Cortex of kidney (tissue), 1 donor: ENCODE measurements at regions not wholly inside any gene's neighbourhood (a gene's known extent, or its start where the extent isn't known, plus 50 kb on each side); places are given as distances from the start of the nearest gene placed in this dataset.

Source experiments
- DNase-seq: peaks from one replicate; lab custom pipeline; 2025; lab: John Stamatoyannopoulos, UW

GRCh38 chr13:21822029-21822428 is 151.2 kb downstream of the FGF9 start:
- no peak for DNase-seq

- no peak for DNase-seq
Measured at GRCh38 chr13:21823416-21823815, 152.5 kb downstream of the FGF9 start.

- no peak for DNase-seq
Measured at GRCh38 chr13:21823949-21824348, 153.1 kb downstream of the FGF9 start.

GRCh38 chr13:21825186-21825585 is 154.3 kb downstream of the FGF9 start:
- DNase-seq: no peak

GRCh38 chr13:21825801-21826200 is 154.9 kb downstream of the FGF9 start:
- no peak for DNase-seq

- DNase-seq: no peak
Measured at GRCh38 chr13:21826214-21827015, 155.5 kb downstream of the FGF9 start.

- DNase-seq: no peak
Measured at GRCh38 chr13:21831654-21832324, 160.9 kb downstream of the FGF9 start.

- no peak for DNase-seq
Measured at GRCh38 chr13:21833921-21834320, 163.0 kb downstream of the FGF9 start.

GRCh38 chr13:21834521-21834920 is 163.6 kb downstream of the FGF9 start:
- no peak for DNase-seq

GRCh38 chr13:21837288-21837687 is 166.4 kb downstream of the FGF9 start:
- no peak for DNase-seq

GRCh38 chr13:21837841-21838551 is 167.1 kb downstream of the FGF9 start:
- no peak for DNase-seq

- no peak for DNase-seq
Measured at GRCh38 chr13:21846605-21847004, 175.7 kb downstream of the FGF9 start.

- DNase-seq: no peak
Measured at GRCh38 chr13:21849323-21849722, 178.4 kb downstream of the FGF9 start.

GRCh38 chr13:21850013-21851006 is 179.4 kb downstream of the FGF9 start:
- DNase-seq: no peak

- no peak for DNase-seq
Measured at GRCh38 chr13:21852043-21852442, 181.2 kb downstream of the FGF9 start.

- DNase-seq: no peak
Measured at GRCh38 chr13:21853779-21854178, 182.9 kb downstream of the FGF9 start.

GRCh38 chr13:21868823-21869222 is 197.9 kb downstream of the FGF9 start:
- no peak for DNase-seq

- no peak for DNase-seq
Measured at GRCh38 chr13:21871382-21871781, 200.5 kb downstream of the FGF9 start.

GRCh38 chr13:21871919-21872318 is 201.0 kb downstream of the FGF9 start:
- DNase-seq: no peak

GRCh38 chr13:21872795-21873194 is 201.9 kb downstream of the FGF9 start:
- DNase-seq: no peak

- no peak for DNase-seq
Measured at GRCh38 chr13:21875116-21875515, 204.2 kb downstream of the FGF9 start.
